ENCODE measurements at regions not wholly inside any gene's neighbourhood (a gene's known extent, or its start where the extent isn't known, plus 50 kb on each side); places are given as distances from the start of the nearest gene placed in this dataset.
A peak's percentile ranks its signal among the peaks of the same experiment; 100 is the strongest.

DNA sequence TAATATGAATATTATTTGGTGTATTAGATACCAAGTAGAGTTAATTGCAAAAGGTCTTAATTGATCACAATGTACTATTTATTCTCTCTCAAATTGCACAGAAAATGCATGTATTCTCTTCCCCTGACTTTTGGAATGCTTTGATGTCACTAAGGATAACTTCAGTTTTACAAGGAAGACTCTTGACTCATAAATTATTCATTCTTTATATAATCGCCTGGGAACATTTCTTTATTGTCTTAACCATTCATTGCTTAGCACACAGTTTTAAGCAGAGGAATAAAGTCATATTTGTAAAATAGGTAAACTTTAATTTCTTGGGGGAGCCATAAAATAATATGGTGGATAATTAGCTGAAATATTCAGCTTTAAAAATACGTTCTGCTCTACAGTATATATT is 306.0 kb upstream of the TMEM229A start:
- DNase-seq (ENCODE audit: low read depth): no peak

DNA sequence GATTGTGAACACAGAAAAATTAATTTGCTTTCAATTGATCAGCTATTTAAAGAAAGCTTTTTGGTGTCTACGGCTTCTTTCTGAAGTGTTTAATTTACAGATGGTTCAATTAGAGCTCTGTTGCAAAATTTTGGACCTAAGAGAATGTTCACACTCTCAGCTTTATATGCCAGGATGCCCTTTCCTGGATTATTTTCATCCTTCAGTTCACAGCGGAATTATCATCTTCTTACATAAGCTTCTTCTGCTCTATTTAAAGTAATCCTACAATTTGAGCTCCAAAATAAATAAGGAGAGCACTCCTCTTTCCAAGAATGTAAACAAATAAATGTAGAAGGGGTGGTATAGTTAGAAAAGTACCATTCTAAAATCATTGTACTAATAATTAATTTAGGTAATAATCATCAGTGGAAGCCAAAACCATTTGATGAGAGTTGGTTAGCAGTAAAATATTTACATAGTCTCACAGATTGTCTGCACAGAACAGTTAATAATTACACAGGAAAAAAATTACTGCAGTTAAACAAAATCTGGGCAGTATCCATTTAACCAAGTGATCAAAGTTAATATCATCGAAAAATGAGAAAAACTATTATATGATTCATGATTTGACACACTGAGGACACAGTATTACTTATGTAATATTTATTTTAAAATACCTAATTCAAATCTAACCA is 298.0 kb upstream of the TMEM229A start:
- DNase-seq (ENCODE audit: low read depth): no peak

DNA sequence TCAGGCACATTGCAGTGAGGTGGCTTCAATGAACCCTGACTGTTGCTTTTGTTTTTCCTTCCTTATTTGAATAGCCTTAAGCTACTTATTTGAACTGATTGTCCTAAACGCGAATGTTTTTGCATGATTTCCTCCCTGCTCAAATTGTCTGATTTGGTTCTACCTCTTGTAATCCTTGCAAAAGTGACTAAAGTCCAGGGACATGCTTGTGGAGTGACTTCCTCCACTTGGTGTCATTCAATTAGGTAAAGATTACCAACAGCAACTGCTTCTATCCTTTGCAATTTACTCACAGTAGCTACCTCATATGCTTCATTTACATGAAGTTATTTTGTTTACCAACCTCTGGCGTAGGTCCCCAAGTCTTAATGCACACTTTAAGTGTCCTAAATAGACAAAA is 295.9 kb upstream of the TMEM229A start:
- DNase-seq (ENCODE audit: low read depth): no peak

DNA sequence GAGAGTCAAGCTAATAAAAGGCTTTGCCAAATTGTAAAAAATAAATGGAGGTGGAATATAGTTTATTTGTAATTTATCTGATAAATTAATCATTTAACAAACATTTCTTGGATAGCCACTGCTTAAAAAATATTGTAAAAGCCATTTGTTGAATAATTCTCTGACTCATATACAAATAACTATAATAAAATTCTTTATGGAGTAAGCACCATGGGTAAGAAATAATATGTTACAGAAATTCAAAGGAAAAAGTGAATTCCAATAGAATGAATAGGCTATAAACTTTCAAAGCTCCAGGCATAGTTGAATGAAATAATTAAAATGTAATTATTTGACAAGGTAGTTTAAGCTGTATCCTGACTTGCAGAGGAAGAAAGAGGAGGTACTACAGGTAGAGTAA is 291.4 kb upstream of the TMEM229A start:
- no peak for DNase-seq (ENCODE audit: low read depth)

DNA sequence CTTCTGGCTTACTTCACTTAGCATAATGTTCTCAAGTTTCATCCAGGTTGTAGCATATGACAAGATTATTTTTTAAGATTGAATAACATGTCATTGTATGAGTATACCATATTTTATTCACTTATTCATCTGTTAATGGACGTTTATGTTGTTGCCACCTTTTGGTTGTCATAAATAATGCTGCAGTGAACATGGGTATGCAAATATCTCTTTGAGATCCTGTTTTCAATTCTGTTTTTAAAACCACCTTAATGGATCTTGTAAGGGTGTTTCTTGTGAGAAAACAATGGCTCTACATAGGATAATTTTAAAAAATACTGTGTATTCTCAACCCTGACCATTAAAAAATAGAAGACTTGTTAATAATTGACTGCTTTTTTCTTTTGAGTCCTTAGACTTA is 290.7 kb upstream of the TMEM229A start:
- no peak for DNase-seq (ENCODE audit: low read depth)

DNA sequence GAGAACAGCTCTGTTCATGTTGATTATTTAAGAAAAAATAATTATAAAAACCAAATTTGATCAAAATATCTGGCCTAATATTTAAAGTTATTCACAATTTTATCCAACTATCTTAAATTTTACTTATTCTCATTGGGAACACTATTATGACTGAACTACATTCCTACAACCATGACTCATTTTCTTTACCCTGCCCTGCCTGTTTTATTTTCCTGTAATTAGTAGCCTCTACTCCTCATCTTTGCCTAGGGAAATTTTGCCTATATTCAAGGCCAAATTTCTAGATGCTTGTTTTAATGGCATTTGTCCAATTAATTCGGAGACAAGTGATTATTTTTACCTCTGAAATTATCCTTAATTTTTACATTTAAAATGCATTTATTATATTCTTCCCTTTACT is 289.7 kb upstream of the TMEM229A start:
- peak; percentile 5 for DNase-seq (ENCODE audit: low read depth)

DNA sequence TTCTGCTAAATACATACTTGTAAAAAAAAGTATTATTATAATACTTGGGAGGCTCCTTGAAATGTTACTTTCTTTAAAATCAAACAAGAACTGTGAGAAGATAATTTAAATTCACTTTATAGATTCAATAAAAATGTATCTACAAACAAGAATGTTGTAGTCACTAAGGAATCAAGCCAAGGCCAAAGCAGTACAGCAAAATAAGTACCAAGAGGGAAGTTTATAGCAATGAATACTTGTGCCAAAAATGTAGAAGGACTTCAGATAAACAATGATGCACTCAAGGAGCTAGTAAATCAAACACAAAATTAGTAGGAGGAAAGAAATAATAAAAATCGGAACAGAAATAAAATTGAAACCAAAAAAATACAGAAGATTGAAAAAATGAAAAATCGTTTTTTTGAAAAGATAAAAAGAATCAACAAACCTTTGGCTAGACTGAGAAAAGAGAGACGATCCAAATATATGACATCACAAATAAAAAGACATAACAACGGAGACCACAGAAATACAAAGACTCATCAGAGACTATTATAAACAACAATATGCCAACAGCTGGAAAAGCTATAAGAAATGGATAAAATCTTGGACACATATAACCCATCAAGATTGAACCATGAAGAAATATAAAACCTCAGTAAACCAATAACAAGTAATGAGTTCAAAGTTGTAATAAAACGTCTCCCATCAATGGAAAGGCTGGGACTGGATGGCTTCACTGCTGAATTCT is 286.0 kb upstream of the TMEM229A start:
- no peak for DNase-seq (ENCODE audit: low read depth)

DNA sequence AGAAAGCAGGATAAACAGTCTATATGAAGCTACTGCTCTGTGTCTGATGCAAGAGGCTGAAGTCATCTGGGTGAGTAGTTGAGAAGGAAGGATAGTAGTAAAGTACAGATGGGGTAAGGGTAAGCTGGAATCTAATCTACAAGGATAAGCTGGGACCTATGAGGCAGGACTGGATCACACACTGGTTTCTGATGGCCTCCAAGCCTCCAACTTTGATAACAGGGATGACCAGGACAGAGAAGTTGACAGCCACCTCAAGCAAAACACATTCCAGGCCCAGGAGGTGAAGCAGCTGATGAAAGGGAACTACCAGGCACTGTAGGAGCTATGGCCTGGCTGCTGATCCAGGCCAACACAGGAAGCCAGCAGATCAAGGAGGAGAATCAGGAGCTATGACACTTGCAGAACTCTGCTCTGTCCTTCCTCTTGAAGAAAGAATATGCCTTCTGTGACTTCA is 278.1 kb upstream of the TMEM229A start:
- DNase-seq (ENCODE audit: low read depth): no peak

DNA sequence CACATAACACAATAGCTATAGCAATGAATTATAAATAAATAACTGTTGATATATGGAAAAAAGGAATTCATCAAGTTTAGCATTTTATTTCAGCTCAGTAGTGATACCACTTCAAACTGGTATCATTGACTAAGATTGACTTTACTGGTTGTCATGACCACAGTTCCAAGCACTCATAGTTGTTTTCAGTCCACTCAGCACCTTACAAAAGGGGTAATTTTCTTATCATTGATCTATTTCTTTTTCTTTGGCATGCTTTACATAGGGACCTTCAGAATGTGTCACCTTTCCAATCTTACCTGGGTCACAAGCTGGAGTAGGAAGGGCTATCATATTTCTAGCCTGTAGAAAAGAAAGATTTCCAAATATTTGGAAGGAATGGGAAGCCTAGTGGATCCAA is 275.5 kb upstream of the TMEM229A start:
- no peak for DNase-seq (ENCODE audit: low read depth)

DNA sequence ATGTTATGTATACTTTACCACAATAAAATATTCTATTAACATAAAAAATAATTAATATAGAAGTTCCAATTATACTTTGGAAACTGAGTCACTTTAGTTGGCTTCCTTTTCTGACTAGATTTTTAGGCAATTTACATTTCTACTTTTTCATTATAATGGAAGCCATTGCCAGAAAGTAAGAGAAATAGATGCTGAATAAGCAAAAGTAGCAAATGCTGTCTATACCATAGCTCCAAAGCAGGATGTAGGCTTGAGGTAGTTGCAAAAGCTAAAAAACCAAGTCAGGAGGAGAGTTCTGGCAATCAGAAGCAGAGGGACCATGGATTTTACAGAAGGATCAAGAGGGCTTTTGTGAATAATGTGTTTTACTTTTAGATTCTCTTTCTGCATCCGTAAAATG is 262.4 kb upstream of the TMEM229A start:
- no peak for DNase-seq (ENCODE audit: low read depth)

DNA sequence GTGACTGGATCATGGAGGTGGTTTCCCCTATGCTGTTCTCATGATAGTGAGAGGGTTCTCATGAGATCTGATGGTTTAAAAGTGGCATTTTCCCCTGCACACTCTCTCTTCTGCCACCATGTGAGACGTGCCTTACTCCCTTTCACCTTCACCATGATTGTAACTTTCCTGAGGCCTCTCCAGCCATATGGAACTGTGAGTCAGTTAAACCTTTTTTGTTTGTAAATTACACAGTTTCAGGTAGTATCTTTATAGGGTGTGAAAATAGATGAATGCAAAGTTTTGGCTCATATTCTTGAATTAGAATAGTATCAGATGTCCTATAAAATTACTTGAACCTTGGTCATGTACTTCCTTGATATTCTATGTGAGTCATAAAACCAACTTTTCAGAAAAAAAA is 252.1 kb upstream of the TMEM229A start:
- DNase-seq (ENCODE audit: low read depth): peak; percentile 15

DNA sequence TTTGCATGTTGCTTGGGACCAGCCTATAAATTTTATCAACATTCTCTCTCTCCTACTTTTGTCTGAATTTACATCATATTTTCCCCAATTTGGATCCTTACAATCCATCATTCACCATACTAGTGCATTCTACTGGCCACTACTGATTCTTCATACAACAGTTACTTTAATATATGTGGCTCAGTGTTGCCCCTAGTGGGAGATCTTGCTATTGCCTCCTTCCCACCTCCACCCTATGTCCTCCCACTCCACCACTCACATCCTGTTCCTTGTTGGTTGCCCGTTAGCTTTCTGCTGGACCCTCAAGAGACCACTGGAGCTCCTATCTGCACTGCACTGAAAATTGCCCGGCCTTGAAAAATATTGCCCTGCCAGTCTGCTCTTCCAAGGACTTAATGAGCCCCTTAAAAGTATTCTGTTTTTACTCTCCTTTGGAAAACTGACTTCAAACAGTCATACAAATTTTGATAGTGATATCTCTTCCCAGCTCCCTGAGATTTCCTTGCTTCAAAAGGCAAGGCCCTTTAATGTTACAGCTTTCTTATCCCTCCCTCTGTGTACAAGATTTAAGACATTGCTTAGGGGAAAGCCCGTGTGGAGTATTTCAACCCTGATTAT is 243.2 kb upstream of the TMEM229A start:
- DNase-seq (ENCODE audit: low read depth): peak; percentile 80

DNA sequence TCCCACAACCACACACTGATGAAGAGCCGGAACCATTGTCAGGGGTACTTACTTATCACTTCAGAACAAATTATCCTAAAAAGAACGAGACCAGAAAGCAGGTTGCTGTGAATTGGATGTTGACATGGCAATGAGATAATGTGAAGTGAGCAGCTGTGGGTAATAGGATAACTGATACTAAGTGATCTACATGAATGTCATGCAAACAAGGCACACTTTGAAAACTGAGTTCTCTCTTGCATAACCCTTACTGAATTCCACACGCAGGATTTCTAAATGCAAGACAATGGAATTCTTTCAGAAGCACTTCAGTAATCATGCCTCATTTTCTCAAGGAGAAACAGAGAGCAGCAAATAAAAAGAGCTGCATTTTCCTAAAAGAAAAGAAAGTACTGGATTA is 242.5 kb upstream of the TMEM229A start:
- no peak for DNase-seq (ENCODE audit: low read depth)

DNA sequence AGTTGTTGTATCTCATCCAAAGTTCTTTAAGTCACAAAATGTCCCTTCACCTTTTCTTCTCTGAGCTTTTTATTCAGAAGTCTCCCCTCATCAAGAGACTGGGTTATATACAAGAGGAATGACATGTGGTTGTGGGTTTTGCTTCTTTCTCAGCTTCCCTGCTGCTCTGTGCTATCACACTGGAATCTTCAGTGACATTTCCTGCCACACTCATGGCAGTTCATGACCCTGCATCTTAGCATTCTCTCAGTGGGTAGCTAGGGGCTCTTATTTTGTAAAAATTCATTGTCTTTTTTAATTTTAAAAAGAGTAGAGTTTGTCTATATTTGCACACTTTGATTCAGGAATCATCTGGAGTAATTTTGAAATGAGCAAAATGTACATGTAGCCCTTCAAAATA is 236.9 kb upstream of the TMEM229A start:
- DNase-seq (ENCODE audit: low read depth): peak; percentile 23

DNA sequence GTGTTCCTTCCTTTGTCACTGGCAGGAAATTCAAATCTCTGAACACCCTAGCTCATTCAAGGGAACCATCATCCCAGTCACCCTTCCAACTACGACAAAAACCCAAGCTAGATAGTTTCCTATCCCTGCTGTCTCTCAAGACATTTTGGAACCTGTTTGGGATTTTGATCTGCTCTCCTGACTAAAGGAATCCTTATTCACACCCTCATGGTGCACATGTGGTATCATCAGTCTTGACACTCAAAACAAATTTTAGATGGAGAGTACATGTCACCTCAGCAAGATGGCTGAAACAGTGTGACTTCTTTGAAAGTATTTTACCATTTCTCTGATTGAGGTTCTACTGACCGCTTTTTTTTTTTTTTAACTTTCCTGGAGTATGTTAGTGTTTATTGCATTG is 234.3 kb upstream of the TMEM229A start:
- DNase-seq (ENCODE audit: low read depth): no peak

DNA sequence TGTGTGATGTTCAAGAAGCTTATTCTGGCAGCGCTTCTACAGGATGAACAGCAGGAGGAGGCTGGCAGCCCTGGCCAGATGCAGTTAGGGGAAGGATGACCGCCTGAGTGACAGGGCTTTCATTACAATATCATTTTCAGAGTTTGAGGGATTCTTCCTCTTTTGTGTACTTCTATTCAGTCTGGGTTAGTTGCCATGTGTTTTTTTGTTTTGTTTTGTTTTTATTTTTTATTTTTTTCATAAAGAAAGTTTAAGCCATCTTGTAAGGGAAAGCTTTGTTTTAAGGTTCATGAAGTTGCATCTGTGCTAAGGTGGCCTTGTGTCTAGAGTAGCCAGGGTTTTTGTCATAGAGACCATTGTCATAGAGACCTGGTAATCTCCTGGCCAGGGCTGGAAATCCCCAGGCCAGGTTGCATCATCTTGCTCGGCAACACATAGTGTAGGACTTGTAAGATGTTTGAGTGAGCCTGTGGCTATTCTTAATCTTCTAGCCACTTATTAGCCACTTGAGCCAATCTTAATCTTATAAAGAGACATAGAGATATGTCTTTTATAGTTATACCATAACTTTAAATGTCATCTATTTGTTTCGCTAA is 230.5 kb upstream of the TMEM229A start:
- no peak for DNase-seq (ENCODE audit: low read depth)

DNA sequence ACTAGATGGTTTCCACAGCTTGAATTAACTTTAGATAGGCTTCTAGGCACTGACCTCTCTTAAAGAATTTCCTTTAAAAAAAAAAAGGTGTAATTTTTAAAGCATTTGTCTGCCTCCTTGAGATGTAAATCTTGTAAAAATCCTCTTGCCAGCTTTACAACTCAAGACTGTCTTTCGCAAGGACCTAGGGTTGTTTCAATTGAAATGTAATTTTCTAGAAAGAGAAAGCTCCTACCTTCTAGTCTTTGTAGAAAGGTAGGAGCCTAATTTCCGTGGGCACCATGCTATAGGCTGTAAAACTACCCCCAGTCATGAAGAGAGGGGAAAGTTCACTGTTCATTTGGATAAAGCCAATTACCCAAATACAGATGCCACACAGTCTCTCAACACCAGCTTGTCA is 228.8 kb upstream of the TMEM229A start:
- no peak for DNase-seq (ENCODE audit: low read depth)

DNA sequence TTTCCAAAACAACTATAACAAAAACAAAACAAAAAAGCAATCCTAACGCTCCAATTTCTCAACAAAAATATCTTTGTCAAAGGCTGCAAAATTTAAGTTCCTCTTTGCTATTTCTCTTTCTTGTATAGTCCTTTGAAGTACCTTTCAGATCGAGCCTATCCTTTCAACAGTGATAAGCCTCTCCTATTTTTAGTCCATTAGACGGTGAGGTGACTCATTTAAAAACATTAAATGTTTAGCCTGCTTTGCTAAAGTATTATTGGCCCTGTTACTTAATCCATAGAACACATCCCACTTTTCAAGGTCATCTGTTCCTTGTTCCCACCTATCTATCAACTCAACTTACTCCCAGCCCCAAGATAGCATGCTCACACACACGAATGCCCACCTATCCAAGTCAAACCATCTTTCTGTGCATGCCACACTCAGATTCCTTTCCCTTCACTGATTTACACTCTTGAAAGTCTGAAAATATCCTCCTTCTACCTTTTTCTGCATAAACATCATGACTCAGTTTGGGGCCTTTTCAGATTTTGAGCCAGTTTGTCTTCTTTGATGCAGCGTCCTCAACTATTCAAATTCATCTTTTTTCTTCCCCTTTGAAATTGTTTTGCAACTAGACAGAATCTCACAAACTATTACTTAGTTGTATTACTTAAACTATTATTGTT is 224.9 kb upstream of the TMEM229A start:
- no peak for DNase-seq (ENCODE audit: low read depth)

DNA sequence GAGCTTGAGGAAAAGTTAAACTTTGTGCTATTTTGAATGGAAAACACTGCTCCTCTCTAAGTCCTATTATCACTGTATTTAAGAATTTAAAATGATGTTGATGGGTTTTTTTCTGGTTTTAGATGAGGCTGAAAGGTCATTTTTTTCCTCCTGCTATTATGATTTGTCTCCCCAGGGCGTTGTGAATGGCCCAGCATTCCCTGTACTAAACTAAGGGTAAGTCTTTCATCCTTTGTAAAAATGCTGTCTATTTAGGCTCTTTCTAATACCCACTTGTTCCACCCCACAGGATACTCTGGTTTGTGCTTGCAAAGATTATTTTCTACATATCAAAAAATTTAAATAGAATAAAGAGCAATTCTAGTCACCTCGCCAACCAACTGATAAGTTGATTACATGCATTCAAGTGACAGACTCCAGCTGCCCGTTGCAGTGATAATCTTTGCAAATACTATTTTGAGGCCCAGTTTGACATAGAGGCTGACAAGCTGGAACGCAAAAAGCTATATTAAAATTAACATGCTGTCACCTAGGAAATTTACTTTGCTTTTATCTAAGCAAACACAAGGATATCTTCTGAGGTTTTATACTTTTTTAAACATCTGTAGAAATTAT is 222.3 kb upstream of the TMEM229A start:
- no peak for DNase-seq (ENCODE audit: low read depth)

DNA sequence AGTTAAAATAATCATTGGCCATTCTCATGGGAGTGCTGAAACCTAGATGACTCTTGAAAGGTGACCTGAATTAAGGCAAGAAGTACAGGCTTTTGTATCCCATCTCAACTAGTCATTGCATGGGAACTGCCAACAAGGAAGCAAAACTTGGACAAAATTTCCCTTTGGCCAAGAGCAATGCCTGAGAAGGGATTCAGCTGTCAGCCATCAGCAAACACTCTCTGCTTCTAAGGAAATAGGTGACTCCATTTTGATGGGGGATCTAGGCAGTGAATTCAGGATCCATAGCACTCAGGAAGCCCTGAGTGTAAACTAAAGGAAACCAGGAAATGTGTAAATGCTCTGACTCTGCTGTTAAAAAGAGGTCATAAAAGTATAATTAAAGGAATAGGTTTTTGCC is 221.5 kb upstream of the TMEM229A start:
- no peak for DNase-seq (ENCODE audit: low read depth)

DNA sequence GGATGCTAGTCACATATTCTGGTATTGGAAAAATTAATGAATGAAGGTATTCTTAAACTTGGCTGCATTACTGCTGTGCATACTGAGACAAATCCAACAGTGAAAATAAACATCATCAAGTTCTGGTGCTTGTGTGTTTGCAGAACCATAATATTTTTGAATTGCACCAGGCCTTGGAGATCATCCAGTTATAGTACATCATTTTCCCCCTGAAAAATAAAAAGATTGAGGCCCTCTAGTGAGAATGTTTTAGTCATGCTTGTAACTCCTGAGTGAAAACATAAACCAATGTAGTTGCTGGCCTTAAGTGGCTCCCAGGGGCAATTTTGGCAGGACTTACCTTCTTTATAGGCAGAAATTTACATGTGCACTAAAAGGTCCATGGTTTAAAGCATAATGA is 218.8 kb upstream of the TMEM229A start:
- no peak for DNase-seq (ENCODE audit: low read depth)
